ENCODE measurements at regions not wholly inside any gene's neighbourhood (a gene's known extent, or its start where the extent isn't known, plus 50 kb on each side); places are given as distances from the start of the nearest gene placed in this dataset.
"Not testable (repeated sequence)": the region's sequence is repeated elsewhere in the genome, so short reads cannot be mapped to it uniquely, and the experiment has no call there.

GRCh38 chr21:5243257-5243656 is 5278.1 kb upstream of the TPTE start:
- TF ChIP-seq CTCF (conservative IDR thresholded peaks at IDR 0.05 in 1 of 2, IDR thresholded peaks at IDR 0.05 in 1 of 2; ENCODE audit: extremely low read depth in 1 of 2, insufficient read depth in 1 of 2, low read depth in 1 of 2, low read length in 2 of 2); EZH2 (IDR thresholded peaks at IDR 0.05; ENCODE audit: borderline replicate concordance, low read length): not testable (repeated sequence)
